Mucosa of gallbladder (tissue), 1 donor: ENCODE measurements at regions not wholly inside any gene's neighbourhood (a gene's known extent, or its start where the extent isn't known, plus 50 kb on each side); places are given as distances from the start of the nearest gene placed in this dataset.
"Not testable (repeated sequence)": the region's sequence is repeated elsewhere in the genome, so short reads cannot be mapped to it uniquely, and the experiment has no call there.

ENCODE experiments used
- DNase-seq: peaks from one replicate; pipeline ENCODE4 v3.0.0-alpha.2; 2020; ENCODE audit warnings: low spot score
- donor health status: DM: no; HTN: no; CAD: no.

DNA sequence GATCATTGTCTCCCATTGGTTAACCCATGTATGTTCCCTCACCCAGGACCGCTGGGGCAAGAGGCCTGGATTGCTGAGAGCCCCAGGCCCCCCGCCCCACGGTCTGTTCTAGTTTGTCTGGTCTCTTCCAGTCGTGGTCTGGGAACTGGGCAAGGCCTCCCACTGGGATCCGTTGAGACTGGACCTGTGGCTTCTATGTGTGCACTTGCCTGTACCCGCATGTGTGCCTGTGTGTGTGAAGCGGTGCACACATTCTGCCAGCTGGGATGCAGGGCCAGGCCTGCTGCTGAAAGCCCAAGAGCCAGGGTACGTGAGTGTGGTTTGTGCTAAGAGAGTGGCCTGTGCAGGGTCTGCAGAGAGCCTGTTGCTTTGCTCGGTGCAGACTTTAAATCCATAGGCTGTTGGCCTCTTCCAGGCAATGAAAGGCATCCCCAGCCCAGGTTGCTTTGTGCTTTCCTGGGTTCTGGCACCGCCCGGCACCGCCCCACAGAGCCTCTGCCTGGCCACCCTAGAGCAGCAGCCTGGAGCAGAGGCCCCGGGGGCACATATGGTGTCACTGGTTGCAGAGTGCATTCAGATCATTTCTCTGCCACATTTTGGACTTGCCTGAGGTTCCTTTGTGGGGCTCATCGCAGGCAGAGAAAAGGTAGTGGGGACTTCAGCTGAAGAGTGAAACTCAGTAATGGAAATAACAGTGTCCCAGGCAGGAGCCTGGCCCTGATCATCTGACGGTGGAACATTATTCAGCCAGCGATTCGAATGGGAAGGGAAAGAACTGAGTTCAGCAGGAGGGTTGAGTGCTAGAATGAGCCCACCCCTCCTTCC is 215.5 kb downstream of the GLRX3 start:
- DNase-seq = no peak

DNA sequence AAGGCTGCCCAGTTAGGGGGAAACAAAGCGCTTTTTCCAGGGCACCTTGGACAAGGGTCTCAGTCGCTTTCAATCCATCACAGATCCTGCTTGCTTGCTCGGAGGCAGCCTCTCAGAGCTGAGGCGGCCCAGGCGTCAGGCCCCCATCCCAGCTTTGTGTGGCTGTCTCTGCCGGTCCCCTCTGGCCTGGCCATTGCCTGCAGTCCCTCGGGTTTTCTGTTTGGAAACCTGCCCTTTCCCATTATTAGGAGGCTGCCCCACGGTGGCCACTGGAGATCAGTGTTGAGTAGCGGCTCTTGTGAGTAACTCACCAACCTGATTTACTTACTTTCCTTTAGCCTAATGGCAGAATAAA is 216.1 kb downstream of the GLRX3 start:
- DNase-seq = no peak

DNA sequence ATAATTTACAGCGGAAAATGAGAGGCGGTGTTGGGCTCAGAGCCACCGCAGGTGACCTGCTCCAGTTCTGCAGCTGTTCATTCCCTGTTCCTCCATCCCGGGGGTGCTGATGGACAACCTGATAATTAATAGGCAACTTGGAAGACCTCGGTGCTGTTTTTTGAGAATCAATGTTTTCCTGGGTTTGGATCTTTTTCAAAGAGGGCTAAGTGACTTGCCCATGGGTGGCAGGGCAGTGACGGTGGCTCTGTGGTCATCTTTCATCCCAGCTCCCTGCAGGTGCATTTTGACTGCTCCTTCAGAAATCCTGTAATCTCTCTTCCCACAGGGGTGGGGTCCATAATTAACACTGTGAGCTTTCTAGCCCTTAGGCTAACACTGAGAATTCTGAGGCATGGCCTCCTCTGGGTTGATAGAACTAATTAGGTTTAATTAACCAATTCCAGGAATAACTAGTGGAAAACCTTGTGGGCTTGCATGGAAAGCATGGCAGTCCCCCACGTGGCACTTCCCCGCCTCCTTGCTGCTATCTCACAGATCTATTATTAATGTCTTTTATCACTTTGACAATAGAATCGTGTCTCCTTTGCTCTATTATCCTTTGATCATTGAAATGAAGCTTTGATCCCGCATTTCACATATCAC is 217.9 kb downstream of the GLRX3 start:
- DNase-seq = no peak

DNA sequence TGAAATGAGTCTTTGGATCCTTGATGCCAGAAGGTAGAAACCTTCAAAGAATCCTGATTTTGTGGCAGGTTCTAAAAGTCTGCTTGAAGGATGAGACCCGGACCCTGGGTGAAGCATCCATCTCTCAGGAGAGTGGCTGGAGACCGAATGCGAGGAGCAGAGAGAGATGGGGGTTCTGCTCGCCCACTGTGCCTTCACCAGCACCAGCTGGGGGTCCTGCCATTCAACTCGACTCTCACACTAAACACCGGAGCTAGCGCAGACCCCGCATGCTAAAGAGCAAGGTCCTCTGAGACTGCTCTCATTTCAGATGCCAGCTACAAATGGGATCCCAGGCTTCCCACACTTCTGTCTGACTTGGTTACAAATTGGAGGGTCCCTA is 218.4 kb downstream of the GLRX3 start:
- DNase-seq = no peak

DNA sequence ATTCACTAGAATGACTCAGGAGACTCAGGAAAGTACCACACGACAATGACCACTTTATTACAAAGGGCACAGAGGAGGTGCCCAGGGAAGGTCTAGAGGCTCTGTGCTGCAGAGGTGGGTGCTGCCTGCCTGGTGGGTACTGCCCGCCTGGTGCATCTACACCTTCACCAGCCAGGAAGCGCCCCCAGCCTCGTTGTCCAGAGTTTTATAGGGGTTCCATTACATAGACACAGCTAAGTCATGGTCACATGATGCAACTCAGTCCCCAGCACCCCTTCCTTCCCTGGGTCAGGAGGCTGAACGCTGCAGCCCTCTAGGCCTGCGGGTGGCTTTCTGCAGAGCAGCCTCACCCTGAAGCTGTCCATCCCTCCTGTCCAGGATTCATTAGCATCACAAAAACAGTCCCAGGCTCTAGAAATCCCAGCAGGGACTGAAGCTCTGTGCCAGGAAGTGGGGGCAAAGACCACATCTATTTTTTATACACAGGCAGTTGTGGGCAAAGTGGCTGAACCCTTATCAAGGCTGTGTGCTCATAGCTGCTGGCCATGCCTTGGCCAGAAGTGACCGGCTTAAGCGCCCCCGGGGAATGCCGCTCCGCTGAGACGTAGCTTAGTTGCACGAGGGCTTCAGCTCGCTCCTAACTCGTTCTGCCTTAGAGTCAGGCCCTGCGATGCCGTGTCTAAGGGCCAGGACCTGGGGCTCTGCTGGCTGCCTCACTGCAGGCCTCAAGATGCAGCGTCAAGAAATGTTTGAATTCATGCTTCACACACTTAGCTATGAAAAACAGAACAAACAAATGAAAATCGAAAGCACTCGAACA is 219.0 kb downstream of the GLRX3 start:
- DNase-seq = no peak

- not testable (repeated sequence) for DNase-seq
Observed at GRCh38 chr10:130356429-130356828, 220.2 kb downstream of the GLRX3 start.

DNA sequence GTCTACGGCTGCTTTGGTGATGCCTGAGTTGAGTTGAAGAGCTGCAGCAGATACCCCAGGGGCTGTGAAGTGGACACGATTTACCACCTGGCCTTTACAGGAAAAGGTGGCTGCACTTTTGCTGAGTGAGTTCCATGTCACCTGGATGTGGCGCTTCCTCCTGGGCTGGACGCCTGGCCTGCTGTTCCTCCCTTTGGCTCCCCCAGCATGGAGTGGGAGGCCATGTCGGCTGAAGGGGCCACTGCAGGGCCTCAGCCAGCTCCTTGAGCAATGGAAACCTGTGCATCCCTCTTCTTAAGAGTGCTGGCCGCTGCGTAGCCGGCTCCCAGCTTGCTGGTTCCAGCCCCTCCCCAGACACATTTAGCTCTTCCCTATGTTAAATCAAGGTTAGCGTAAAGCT is 221.0 kb downstream of the GLRX3 start:
- DNase-seq = no peak

GRCh38 chr10:130357951-130358350 is 221.8 kb downstream of the GLRX3 start:
- DNase-seq = no peak

- DNase-seq = no peak
Observed at GRCh38 chr10:130358981-130359650, 222.9 kb downstream of the GLRX3 start.

DNA sequence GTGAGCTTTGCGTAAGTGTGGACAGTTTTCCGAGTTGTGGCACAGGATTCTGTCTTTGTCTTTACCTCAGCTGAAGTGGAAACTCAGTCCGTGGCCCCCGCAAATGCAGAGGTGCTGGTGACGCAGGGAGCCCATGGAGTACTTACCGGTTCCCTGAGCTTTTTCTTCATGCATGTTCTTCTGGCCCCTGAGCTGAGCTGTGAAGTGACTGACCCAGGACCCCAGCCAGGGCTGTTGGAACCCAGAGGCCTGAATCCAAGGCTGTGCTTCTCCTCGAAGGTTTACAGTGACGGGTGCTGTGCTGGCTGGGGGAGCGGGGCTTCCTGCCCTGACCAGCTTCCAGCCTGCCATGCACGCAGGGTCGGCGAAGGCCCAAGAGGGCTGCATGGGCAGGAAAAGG is 223.5 kb downstream of the GLRX3 start:
- DNase-seq = no peak

DNA sequence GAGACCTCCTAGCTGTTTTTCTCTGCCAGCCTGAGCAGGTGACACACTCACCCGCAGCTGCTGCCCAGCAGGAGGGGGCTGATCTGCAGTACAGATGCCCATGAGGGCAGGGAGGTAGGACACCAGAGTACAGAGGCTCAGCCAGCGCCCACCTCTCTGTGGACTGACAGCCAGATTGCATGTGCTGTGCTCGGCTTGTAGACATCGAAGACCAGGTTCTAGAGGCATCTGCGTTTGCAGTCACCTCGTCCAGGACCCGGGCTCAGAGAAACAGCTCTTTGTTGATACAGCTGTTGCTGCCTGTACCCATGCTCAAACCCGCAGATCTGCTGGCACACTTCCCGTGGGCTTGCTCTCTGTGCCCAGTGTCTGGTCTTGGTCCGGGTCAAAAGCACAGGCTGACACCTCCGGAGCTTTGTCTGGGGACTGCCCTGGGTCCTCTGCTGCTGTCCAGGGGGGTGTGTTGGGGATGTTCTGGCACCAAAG is 224.7 kb downstream of the GLRX3 start:
- no peak for DNase-seq

- DNase-seq = no peak
Observed at GRCh38 chr10:130361351-130362105, 225.3 kb downstream of the GLRX3 start.

DNA sequence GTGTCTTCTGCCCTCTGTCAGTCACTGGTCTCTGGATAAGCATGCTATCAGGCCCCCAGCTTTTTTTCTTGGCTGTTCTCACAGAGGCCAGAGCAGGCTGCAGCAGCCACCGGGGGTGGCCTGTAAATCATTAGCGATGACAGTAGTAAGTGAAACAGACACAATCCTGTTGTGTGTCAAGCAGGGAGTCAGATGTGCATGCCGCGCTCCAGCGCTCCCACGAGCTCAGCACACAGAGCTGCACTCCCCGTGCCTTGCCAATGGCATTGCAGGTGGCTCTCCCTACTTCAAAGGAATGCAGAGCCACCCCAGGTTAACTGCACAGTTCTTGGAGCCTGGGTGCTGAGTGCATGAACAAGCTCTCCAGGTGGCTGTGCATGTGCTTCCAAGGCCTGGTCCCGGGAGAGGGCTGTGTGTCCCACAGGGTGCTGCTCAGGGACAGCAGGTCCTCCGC is 226.1 kb downstream of the GLRX3 start:
- no peak for DNase-seq

- DNase-seq = no peak
Observed at GRCh38 chr10:130363051-130363450, 226.9 kb downstream of the GLRX3 start.

- DNase-seq = no peak
Observed at GRCh38 chr10:130363899-130364445, 227.8 kb downstream of the GLRX3 start.

DNA sequence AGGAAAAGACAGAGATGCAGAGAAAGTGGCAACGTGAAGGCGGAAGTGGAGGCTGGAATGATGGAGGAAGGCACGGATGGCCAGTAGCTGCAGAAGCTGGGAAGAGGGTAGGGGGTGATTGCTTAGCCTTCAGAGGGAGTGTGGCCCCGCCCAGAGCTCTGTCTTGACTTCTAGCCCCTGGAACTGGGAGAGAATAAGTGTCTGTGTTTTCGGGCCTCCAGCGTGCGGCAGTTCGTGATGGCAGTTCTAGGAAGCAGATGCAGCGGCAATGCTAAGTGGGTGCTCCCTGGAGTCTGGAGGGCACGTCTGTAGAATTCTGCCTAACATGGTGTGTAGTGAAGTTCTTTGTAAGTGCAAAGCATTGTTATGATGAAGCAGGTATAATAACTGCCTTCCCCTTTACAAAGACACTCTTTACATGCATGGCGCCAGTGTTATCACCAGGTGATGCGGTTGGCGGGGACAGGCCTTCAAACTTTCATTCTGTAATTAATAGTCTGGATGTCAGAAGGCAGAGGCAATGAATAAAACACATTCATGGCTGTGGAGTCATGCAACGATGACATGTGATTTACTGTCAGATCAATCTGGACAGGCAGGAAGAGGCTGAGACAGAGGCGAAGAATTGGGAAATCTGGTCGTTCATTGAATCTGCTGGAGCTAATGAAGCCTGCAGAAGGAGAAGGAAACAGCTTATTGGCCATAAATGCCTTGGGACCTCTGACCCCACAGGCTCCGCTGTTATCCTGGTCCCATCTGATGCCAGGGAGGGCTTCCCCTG is 228.6 kb downstream of the GLRX3 start:
- DNase-seq = no peak

GRCh38 chr10:130368761-130369560 is 232.8 kb downstream of the GLRX3 start:
- DNase-seq = no peak

DNA sequence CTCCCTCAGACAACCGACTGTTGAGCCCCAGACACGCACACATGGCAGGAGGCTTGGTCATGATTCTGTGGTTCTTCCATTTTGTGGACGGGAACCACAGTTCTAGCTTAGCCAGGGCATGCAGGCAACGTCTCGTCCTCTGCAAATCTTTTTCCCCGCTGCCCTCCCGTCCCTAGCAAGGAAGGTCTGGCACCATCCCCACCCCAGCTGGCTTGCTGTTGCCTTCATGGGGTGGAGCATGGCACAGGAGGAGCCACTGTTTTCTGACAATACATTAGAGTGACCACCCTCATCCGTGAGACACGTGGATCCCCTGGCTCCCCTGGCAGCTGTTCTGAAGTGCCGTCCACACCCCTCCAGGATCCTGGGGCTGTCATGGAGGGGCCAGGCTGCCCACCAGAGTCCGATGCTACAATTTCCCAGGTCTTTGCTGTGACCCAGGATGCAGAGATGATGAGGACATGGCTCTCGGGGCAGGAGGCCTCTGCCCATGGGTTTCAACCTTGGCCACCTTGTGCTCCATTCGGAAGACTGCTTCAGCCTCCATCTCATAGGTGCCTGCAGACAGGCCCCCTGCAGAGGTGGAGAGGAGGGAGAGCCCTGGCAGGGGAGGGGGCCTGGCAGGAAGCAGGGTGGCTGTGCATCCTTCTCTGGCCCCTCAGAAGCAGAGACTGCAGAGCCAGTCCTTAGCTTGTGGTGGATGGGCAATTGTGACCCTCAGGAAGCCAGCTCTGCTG is 233.6 kb downstream of the GLRX3 start:
- DNase-seq = no peak
